Neural progenitor cell (in vitro differentiated cells): ENCODE measurements at regions not wholly inside any gene's neighbourhood (a gene's known extent, or its start where the extent isn't known, plus 50 kb on each side); places are given as distances from the start of the nearest gene placed in this dataset.

Source experiments
- DNase-seq: peaks from one replicate; pipeline ENCODE4 v3.0.0-alpha.2; 2016; ENCODE audit warnings: low spot score
- H2AFZ ChIP-seq: fragments of 200-600 bp; sonication (generic); replicated peaks from 2 replicates; pipeline ENCODE4 v1.6.1; 2016; ENCODE audit warnings: antibody characterized with exemption
- H3F3A ChIP-seq: fragments of 200-600 bp; sonication (generic); 2 replicates; pipeline ENCODE4 v1.6.1; 2016; ENCODE audit warnings: antibody characterized with exemption, low read depth
- H3K27ac ChIP-seq: fragments of 200-600 bp; sonication (generic); 2 replicates; pipeline ENCODE4 v1.5.1; 2016; ENCODE audit warnings: mild to moderate bottlenecking
- H3K27me3 ChIP-seq: fragments of 200-600 bp; sonication (generic); 2 replicates; pipeline ENCODE4 v1.6.1; 2016; ENCODE audit warnings: mild to moderate bottlenecking, moderate library complexity
- H3K36me3 ChIP-seq: fragments of 200-600 bp; sonication (generic); 2 replicates; pipeline ENCODE4 v1.5.1; 2016
- H3K4me1 ChIP-seq: fragments of 200-600 bp; sonication (generic); 2 replicates; pipeline ENCODE4 v1.6.1; 2016; ENCODE audit warnings: mixed run types
- H3K4me2 ChIP-seq: fragments of 200-600 bp; sonication (generic); 2 replicates; pipeline ENCODE4 v1.6.1; 2016
- H3K4me3 ChIP-seq: fragments of 200-600 bp; sonication (generic); 2 replicates; pipeline ENCODE4 v1.5.1; 2016
- H3K79me2 ChIP-seq: fragments of 200-600 bp; sonication (generic); 2 replicates; pipeline ENCODE4 v1.6.1; 2016; ENCODE audit warnings: low read depth
- H3K9ac ChIP-seq: fragments of 200-600 bp; sonication (generic); 2 replicates; pipeline ENCODE4 v1.6.1; 2016
- H3K9me3 ChIP-seq: fragments of 200-600 bp; sonication (generic); 2 replicates; pipeline ENCODE4 v1.5.1; 2016; ENCODE audit warnings: low read depth
- H4K20me1 ChIP-seq: fragments of 200-600 bp; sonication (generic); 2 replicates; pipeline ENCODE4 v1.6.1; 2016; ENCODE audit warnings: low read depth
- H3K27ac Mint-ChIP-seq: 3 replicates; pipeline ENCODE4 v1.8.0; 2021; ENCODE audit warnings: mixed read lengths
- H3K27me3 Mint-ChIP-seq: 2 replicates; pipeline ENCODE4 v1.8.0; 2022; ENCODE audit warnings: low read depth, mild to moderate bottlenecking, inconsistent platforms, moderate library complexity, mixed read lengths; ENCODE audit not compliant: insufficient read depth
- H3K36me3 Mint-ChIP-seq: 3 replicates; pipeline ENCODE4 v1.8.0; 2021; ENCODE audit warnings: mixed read lengths
- H3K4me1 Mint-ChIP-seq: 3 replicates; pipeline ENCODE4 v1.8.0; 2021; ENCODE audit warnings: mixed read lengths
- H3K4me3 Mint-ChIP-seq: 3 replicates; pipeline ENCODE4 v1.8.0; 2021; ENCODE audit warnings: mild to moderate bottlenecking, moderate library complexity, mixed read lengths
- H3K9me3 Mint-ChIP-seq: 3 replicates; pipeline ENCODE4 v1.8.0; 2020; ENCODE audit warnings: mixed read lengths
- EZH2 ChIP-seq: fragments of 200-600 bp; sonication (generic); IDR thresholded peaks from 2 replicates; pipeline ENCODE4 v1.6.1; 2017; ENCODE audit warnings: antibody characterized with exemption, mild to moderate bottlenecking, moderate library complexity
- EZH2phosphoT487 ChIP-seq: fragments of 200-600 bp; sonication (generic); IDR thresholded peaks from 2 replicates; pipeline ENCODE4 v1.6.1; 2017; ENCODE audit warnings: antibody characterized with exemption
- TF ChIP-seq, protein P1 (sequence below): fragments of 200-600 bp; sonication (generic); IDR thresholded peaks from 2 replicates; pipeline ENCODE4 v1.5.1; 2017; ENCODE audit warnings: antibody characterized with exemption, mild to moderate bottlenecking

DNA sequence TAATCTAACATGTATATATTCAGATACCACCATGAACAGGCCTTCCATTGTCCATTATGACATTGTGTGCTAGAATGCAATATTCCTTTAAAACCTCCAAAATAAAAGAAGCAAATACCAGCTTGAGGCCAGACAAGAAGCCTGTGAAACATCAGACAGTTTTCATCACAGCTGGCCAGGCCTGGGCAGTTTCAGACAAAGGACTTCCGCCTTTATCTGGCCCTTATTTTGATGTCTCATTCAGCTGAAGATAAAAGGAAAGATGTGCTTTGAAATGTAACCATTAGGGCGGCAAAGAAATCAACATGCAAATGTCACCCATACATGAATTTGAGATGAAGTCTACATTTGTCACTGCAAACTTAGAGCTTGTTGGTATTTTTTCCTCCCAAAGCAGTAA is 737.5 kb downstream of the KCNJ2 start:
- no peak overlapping the region for H3K4me3 ChIP-seq
- peak; percentile 64 for DNase-seq
- no peaks in the 10 kb centered on the region for H3K36me3 ChIP-seq
- no peaks in the 10 kb centered on the region for H3K79me2 ChIP-seq
- Mint-ChIP-seq H3K36me3 (peaks cover 2% of the 10 kb centered on the region), H3K4me3 (no peak overlapping the region), H3K9me3 (peaks cover 18% of the 10 kb centered on the region), H3K27ac (peak overlapping the region; percentile 26), H3K4me1 (peaks cover 21% of the 10 kb centered on the region), H3K27me3 (peaks cover 2% of the 10 kb centered on the region)
- H4K20me1 ChIP-seq, result no peaks in the 10 kb centered on the region
- H3K27ac ChIP-seq, result no peak overlapping the region
- no peaks in the 10 kb centered on the region for H3K27me3 ChIP-seq
- no peaks in the 10 kb centered on the region for H3K9me3 ChIP-seq
- no peak overlapping the region for H2AFZ ChIP-seq
- peak overlapping the region; percentile 3 for H3K4me2 ChIP-seq
- H3F3A ChIP-seq, result no peaks in the 10 kb centered on the region
- peaks cover 6% of the 10 kb centered on the region for H3K4me1 ChIP-seq
- H3K9ac ChIP-seq, result no peak overlapping the region
- TF ChIP-seq, protein P1, sequence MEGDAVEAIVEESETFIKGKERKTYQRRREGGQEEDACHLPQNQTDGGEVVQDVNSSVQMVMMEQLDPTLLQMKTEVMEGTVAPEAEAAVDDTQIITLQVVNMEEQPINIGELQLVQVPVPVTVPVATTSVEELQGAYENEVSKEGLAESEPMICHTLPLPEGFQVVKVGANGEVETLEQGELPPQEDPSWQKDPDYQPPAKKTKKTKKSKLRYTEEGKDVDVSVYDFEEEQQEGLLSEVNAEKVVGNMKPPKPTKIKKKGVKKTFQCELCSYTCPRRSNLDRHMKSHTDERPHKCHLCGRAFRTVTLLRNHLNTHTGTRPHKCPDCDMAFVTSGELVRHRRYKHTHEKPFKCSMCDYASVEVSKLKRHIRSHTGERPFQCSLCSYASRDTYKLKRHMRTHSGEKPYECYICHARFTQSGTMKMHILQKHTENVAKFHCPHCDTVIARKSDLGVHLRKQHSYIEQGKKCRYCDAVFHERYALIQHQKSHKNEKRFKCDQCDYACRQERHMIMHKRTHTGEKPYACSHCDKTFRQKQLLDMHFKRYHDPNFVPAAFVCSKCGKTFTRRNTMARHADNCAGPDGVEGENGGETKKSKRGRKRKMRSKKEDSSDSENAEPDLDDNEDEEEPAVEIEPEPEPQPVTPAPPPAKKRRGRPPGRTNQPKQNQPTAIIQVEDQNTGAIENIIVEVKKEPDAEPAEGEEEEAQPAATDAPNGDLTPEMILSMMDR, result no peak
- TF ChIP-seq EZH2phosphoT487 (no peak), EZH2 (no peak)

DNA sequence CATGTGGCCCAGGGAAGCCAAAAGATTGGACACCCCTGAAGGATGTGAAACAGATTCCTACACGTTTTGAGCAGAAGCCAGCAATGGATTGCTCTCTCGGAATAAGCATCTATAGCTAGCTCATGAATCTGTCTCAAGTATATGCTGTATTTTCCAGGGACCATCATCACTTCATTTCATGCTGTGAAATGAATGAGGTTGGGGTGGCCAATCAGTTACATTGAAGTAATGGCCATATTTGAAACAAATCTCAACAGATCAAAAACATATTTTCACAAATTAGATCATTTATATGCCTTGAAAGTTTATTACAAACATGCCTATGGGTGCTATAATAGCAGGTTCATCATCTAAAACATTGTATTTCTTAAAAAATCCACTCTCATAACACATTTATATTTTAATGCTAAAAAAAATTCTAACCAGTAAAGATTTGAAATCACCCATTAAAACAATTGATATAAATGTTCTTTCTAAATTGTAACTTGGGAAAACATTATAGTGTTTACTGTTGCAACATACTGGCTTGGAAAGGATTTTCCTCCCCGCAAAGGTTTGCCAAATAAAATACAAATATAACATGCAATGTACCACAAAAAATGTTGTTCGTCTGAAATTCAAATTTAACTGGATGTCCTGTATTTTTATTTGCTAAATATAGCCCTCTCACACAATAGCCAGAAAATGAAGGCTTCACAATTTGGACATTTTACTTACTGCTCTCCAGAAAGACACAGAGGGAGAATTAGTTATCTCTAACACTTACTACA is 743.6 kb downstream of the KCNJ2 start:
- H3K9ac ChIP-seq, result no peak overlapping the region
- peaks cover under 1% of the 10 kb centered on the region for H3K4me1 Mint-ChIP-seq
- no peak for DNase-seq
- H3K27ac Mint-ChIP-seq, result no peak overlapping the region
- no peaks in the 10 kb centered on the region for H4K20me1 ChIP-seq
- TF ChIP-seq EZH2 (no peak), EZH2phosphoT487 (no peak)
- TF ChIP-seq, protein P1, result no peak
- H3K27me3 ChIP-seq, result no peaks in the 10 kb centered on the region
- H3K27me3 Mint-ChIP-seq, result peaks cover 2% of the 10 kb centered on the region
- no peaks in the 10 kb centered on the region for H3K36me3 ChIP-seq
- peaks cover 23% of the 10 kb centered on the region for H3K9me3 Mint-ChIP-seq
- no peak overlapping the region for H2AFZ ChIP-seq
- H3K4me1 ChIP-seq, result no peaks in the 10 kb centered on the region
- H3K36me3 Mint-ChIP-seq, result no peaks in the 10 kb centered on the region
- no peaks in the 10 kb centered on the region for H3K9me3 ChIP-seq
- H3K4me2 ChIP-seq, result no peak overlapping the region
- no peak overlapping the region for H3K4me3 Mint-ChIP-seq
- no peak overlapping the region for H3K4me3 ChIP-seq
- no peaks in the 10 kb centered on the region for H3F3A ChIP-seq
- H3K27ac ChIP-seq, result no peak overlapping the region
- no peaks in the 10 kb centered on the region for H3K79me2 ChIP-seq

DNA sequence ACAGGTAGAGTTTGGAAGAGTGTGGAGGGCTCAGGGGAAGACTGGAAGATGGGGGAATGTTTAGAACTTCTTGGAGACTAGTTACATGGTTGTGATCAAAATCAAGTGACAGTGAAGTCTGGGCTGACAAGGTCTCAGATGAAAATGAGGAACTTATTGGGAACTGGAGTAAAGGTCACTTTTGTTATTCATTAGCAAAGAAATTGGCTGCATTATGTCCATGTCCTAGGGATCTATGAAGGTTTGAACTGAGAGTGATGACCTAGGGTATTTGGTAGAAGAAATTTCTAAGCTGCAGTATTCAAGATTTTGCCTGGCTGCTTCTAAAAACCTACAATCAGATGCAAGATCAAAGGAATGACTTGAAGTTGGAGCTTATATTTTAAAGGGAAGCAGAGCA is 747.1 kb downstream of the KCNJ2 start:
- no peak overlapping the region for H3K27ac Mint-ChIP-seq
- Histone ChIP-seq H3K27ac (no peak overlapping the region), H3K9ac (no peak overlapping the region), H3K4me3 (no peak overlapping the region), H3K27me3 (no peaks in the 10 kb centered on the region), H3F3A (no peaks in the 10 kb centered on the region), H3K79me2 (no peaks in the 10 kb centered on the region), H3K9me3 (no peaks in the 10 kb centered on the region), H3K4me2 (no peak overlapping the region), H3K36me3 (no peaks in the 10 kb centered on the region), H4K20me1 (no peaks in the 10 kb centered on the region), H3K4me1 (no peaks in the 10 kb centered on the region), H2AFZ (no peak overlapping the region)
- H3K4me1 Mint-ChIP-seq, result no peaks in the 10 kb centered on the region
- peaks cover 28% of the 10 kb centered on the region for H3K9me3 Mint-ChIP-seq
- TF ChIP-seq EZH2phosphoT487, result no peak
- TF ChIP-seq, protein P1, result no peak
- no peak for TF ChIP-seq EZH2
- H3K4me3 Mint-ChIP-seq, result no peak overlapping the region
- DNase-seq, result no peak
- peaks cover 3% of the 10 kb centered on the region for H3K27me3 Mint-ChIP-seq
- H3K36me3 Mint-ChIP-seq, result no peaks in the 10 kb centered on the region
